SU-DHL-6 (cell line): ENCODE measurements at regions not wholly inside any gene's neighbourhood (a gene's known extent, or its start where the extent isn't known, plus 50 kb on each side); places are given as distances from the start of the nearest gene placed in this dataset.

ENCODE experiments used
- CTCF ChIP-seq: fragments of 200-600 bp; sonication (generic); IDR thresholded peaks from one replicate; pipeline ENCODE4 v1.5.1; 2017; ENCODE audit warnings: antibody characterized with exemption, mild to moderate bottlenecking, low read length, moderate library complexity; ENCODE audit not compliant: insufficient read depth, poor library complexity, severe bottlenecking
- EZH2phosphoT487 ChIP-seq: fragments of 200-600 bp; sonication (generic), shearing (Covaris generic); conservative IDR thresholded peaks from 2 replicates; pipeline ENCODE4 v1.6.1; 2018; ENCODE audit warnings: mild to moderate bottlenecking, antibody characterized with exemption, low read length, moderate library complexity, mixed read lengths

- TF ChIP-seq CTCF = no peak
- TF ChIP-seq EZH2phosphoT487 = no peak
Observed at GRCh38 chr6:23311211-23311610, 741.8 kb downstream of the HDGFL1 start.
